Activated T-helper 1 cell treated with anti-CD3 and anti-CD28 coated beads, Interleukin-12 subunit alpha, Interleukin-12 subunit beta, Interleukin-2, Interleukin-4 antibody, amounts not matched to agents 30 ng/mL and 10 ng/mL and 1 ng/mL, durations not matched to agents 14 hours and 24 hours and 36 hours (primary cell): ENCODE measurements at regions not wholly inside any gene's neighbourhood (a gene's known extent, or its start where the extent isn't known, plus 50 kb on each side); places are given as distances from the start of the nearest gene placed in this dataset.

Experiments
- DNase-seq: peaks from one replicate; pipeline ENCODE4 v3.0.0; 2021; ENCODE audit warnings: low spot score
- H3K27ac Mint-ChIP-seq: one replicate; pipeline ENCODE4 v1.8.0; 2021; ENCODE audit warnings: mild to moderate bottlenecking, mixed read lengths
- H3K27me3 Mint-ChIP-seq: one replicate; pipeline ENCODE4 v1.8.0; 2022; ENCODE audit warnings: mild to moderate bottlenecking, moderate library complexity, mixed read lengths; ENCODE audit not compliant: insufficient read depth
- H3K36me3 Mint-ChIP-seq: one replicate; pipeline ENCODE4 v1.8.0; 2021; ENCODE audit warnings: low read depth, mixed read lengths
- H3K4me1 Mint-ChIP-seq: one replicate; pipeline ENCODE4 v1.8.0; 2021; ENCODE audit warnings: low read depth, mixed read lengths
- H3K4me3 Mint-ChIP-seq: one replicate; pipeline ENCODE4 v1.8.0; 2021; ENCODE audit warnings: mild to moderate bottlenecking, moderate library complexity, mixed read lengths
- H3K9me3 Mint-ChIP-seq: one replicate; pipeline ENCODE4 v1.8.0; 2021; ENCODE audit warnings: mixed read lengths
- intact Hi-C: fragments of 100-400 bp; cut with micrococcal nuclease; formaldehyde crosslinking; loops from one replicate; pipeline ENCODE4 v1.15.1; 2024

GRCh38 chr18:78595924-78596573, 383.6 kb upstream of the SALL3 start:
- intact Hi-C loops: no loop called here
- Mint-ChIP-seq H3K4me3 (no peak overlapping the region), H3K27ac (no peak overlapping the region)

GRCh38 chr18:78596794-78597345, 382.7 kb upstream of the SALL3 start:
- H3K9me3 Mint-ChIP-seq: no peaks in the 10 kb centered on the region
- H3K27ac Mint-ChIP-seq: no peak overlapping the region
- DNase-seq: no peak
- no peaks in the 10 kb centered on the region for H3K36me3 Mint-ChIP-seq
- H3K27me3 Mint-ChIP-seq: no peaks in the 10 kb centered on the region
- no peak overlapping the region for H3K4me3 Mint-ChIP-seq
- intact Hi-C loops: no loop called here
- H3K4me1 Mint-ChIP-seq: no peaks in the 10 kb centered on the region

More at GRCh38 chr18:78595924-78596573, 383.6 kb upstream of the SALL3 start:
- DNase-seq: no peak
- no peaks in the 10 kb centered on the region for H3K36me3 Mint-ChIP-seq
- no peaks in the 10 kb centered on the region for H3K9me3 Mint-ChIP-seq
- no peaks in the 10 kb centered on the region for H3K27me3 Mint-ChIP-seq
- no peaks in the 10 kb centered on the region for H3K4me1 Mint-ChIP-seq

- DNase-seq: no peak
Observed at GRCh38 chr18:78601349-78601748, 378.3 kb upstream of the SALL3 start.

GRCh38 chr18:78601923-78602322, 377.7 kb upstream of the SALL3 start:
- DNase-seq: no peak
- Mint-ChIP-seq H3K9me3 (peaks cover 7% of the 10 kb centered on the region), H3K36me3 (no peaks in the 10 kb centered on the region), H3K4me1 (no peaks in the 10 kb centered on the region), H3K4me3 (no peak overlapping the region), H3K27ac (no peak overlapping the region), H3K27me3 (no peaks in the 10 kb centered on the region)
- intact Hi-C loops: no loop called here

More at GRCh38 chr18:78601349-78601748, 378.3 kb upstream of the SALL3 start:
- H3K9me3 Mint-ChIP-seq: peaks cover 3% of the 10 kb centered on the region
- intact Hi-C loops: no loop called here
- no peaks in the 10 kb centered on the region for H3K36me3 Mint-ChIP-seq
- H3K27ac Mint-ChIP-seq: no peak overlapping the region
- H3K27me3 Mint-ChIP-seq: no peaks in the 10 kb centered on the region
- H3K4me3 Mint-ChIP-seq: no peak overlapping the region
- H3K4me1 Mint-ChIP-seq: no peaks in the 10 kb centered on the region

GRCh38 chr18:78602430-78602829, 377.2 kb upstream of the SALL3 start:
- Mint-ChIP-seq H3K4me1 (no peaks in the 10 kb centered on the region), H3K36me3 (no peaks in the 10 kb centered on the region), H3K9me3 (peaks cover 10% of the 10 kb centered on the region), H3K27me3 (no peaks in the 10 kb centered on the region), H3K4me3 (no peak overlapping the region), H3K27ac (no peak overlapping the region)
- DNase-seq: no peak
- intact Hi-C loops: no loop called here

- Mint-ChIP-seq H3K36me3 (no peaks in the 10 kb centered on the region), H3K4me1 (no peaks in the 10 kb centered on the region), H3K9me3 (peaks cover 10% of the 10 kb centered on the region), H3K4me3 (no peak overlapping the region), H3K27ac (no peak overlapping the region), H3K27me3 (no peaks in the 10 kb centered on the region)
- intact Hi-C loops: no loop called here
- no peak for DNase-seq
Observed at GRCh38 chr18:78603102-78603983, 376.3 kb upstream of the SALL3 start.

GRCh38 chr18:78605255-78605654, 374.4 kb upstream of the SALL3 start:
- Mint-ChIP-seq H3K4me1 (no peaks in the 10 kb centered on the region), H3K36me3 (no peaks in the 10 kb centered on the region), H3K27me3 (no peaks in the 10 kb centered on the region), H3K9me3 (peaks cover 10% of the 10 kb centered on the region), H3K27ac (no peak overlapping the region), H3K4me3 (no peak overlapping the region)
- intact Hi-C loops: no loop called here
- no peak for DNase-seq

GRCh38 chr18:78607221-78607620, 372.4 kb upstream of the SALL3 start:
- H3K9me3 Mint-ChIP-seq: peaks cover 10% of the 10 kb centered on the region
- H3K27ac Mint-ChIP-seq: no peak overlapping the region
- DNase-seq: no peak
- H3K4me3 Mint-ChIP-seq: no peak overlapping the region
- no peaks in the 10 kb centered on the region for H3K4me1 Mint-ChIP-seq
- intact Hi-C loops: no loop called here
- H3K27me3 Mint-ChIP-seq: no peaks in the 10 kb centered on the region
- H3K36me3 Mint-ChIP-seq: no peaks in the 10 kb centered on the region

GRCh38 chr18:78607784-78608183, 371.8 kb upstream of the SALL3 start:
- H3K9me3 Mint-ChIP-seq: peaks cover 8% of the 10 kb centered on the region
- H3K4me1 Mint-ChIP-seq: no peaks in the 10 kb centered on the region
- H3K36me3 Mint-ChIP-seq: no peaks in the 10 kb centered on the region
- H3K4me3 Mint-ChIP-seq: no peak overlapping the region
- no peaks in the 10 kb centered on the region for H3K27me3 Mint-ChIP-seq
- intact Hi-C loops: no loop called here
- DNase-seq: no peak
- no peak overlapping the region for H3K27ac Mint-ChIP-seq

GRCh38 chr18:78610179-78610578, 369.4 kb upstream of the SALL3 start:
- Mint-ChIP-seq H3K27ac (no peak overlapping the region), H3K36me3 (no peaks in the 10 kb centered on the region), H3K9me3 (peaks cover 7% of the 10 kb centered on the region), H3K4me3 (no peak overlapping the region), H3K27me3 (no peaks in the 10 kb centered on the region), H3K4me1 (no peaks in the 10 kb centered on the region)
- intact Hi-C loops: no loop called here
- DNase-seq: no peak

GRCh38 chr18:78611201-78611800, 368.3 kb upstream of the SALL3 start:
- intact Hi-C loops: no loop called here
- DNase-seq: no peak
- no peak overlapping the region for H3K27ac Mint-ChIP-seq
- peaks cover 7% of the 10 kb centered on the region for H3K9me3 Mint-ChIP-seq
- H3K4me1 Mint-ChIP-seq: no peaks in the 10 kb centered on the region
- H3K27me3 Mint-ChIP-seq: no peaks in the 10 kb centered on the region
- no peaks in the 10 kb centered on the region for H3K36me3 Mint-ChIP-seq
- no peak overlapping the region for H3K4me3 Mint-ChIP-seq

GRCh38 chr18:78611869-78612268, 367.7 kb upstream of the SALL3 start:
- Mint-ChIP-seq H3K27me3 (no peaks in the 10 kb centered on the region), H3K27ac (no peak overlapping the region), H3K36me3 (no peaks in the 10 kb centered on the region), H3K9me3 (peaks cover 9% of the 10 kb centered on the region), H3K4me1 (no peaks in the 10 kb centered on the region), H3K4me3 (no peak overlapping the region)
- intact Hi-C loops: no loop called here
- no peak for DNase-seq

- Mint-ChIP-seq H3K9me3 (peaks cover 7% of the 10 kb centered on the region), H3K4me1 (no peaks in the 10 kb centered on the region), H3K27ac (no peak overlapping the region), H3K36me3 (no peaks in the 10 kb centered on the region), H3K4me3 (no peak overlapping the region), H3K27me3 (no peaks in the 10 kb centered on the region)
- intact Hi-C loops: no loop called here
- DNase-seq: no peak
Observed at GRCh38 chr18:78612318-78612717, 367.3 kb upstream of the SALL3 start.
